Keratinocyte (primary cell): ENCODE measurements at regions not wholly inside any gene's neighbourhood (a gene's known extent, or its start where the extent isn't known, plus 50 kb on each side); places are given as distances from the start of the nearest gene placed in this dataset.

Experiments used
- DNase-seq: peaks from one replicate; pipeline ENCODE4 v3.0.0-alpha.2; 2011; ENCODE audit warnings: low read depth, missing footprints, low spot score
- FAIRE-seq: peaks from 2 replicates; lab custom pipeline; 2011; peaks lifted over from hg19 to GRCh38; lab: Jason Lieb, UNC
- H2AFZ ChIP-seq: 2 replicates; pipeline ENCODE4 v1.6.0; 2012; ENCODE audit warnings: low read length, control low read depth, inconsistent platforms; ENCODE audit not compliant: control insufficient read depth
- H3K27ac ChIP-seq: 2 replicates; pipeline ENCODE4 v1.5.1; 2011; ENCODE audit warnings: low read length; ENCODE audit not compliant: control insufficient read depth, insufficient read depth
- H3K27me3 ChIP-seq: 3 replicates; pipeline ENCODE4 v1.6.0; 2011; ENCODE audit warnings: low read length; ENCODE audit not compliant: control insufficient read depth, insufficient read depth; ENCODE audit errors: extremely low read depth
- H3K36me3 ChIP-seq, 2 experiments: 2 replicates in 1 of 2; 3 replicates in 1 of 2; pipeline ENCODE4 v1.5.1; 2011; ENCODE audit warnings: low read length in 2 of 2, mild to moderate bottlenecking in 1 of 2; ENCODE audit not compliant: control insufficient read depth in 2 of 2, insufficient read depth in 2 of 2; ENCODE audit errors: extremely low read depth in 1 of 2
- H3K4me1 ChIP-seq: 3 replicates; pipeline ENCODE4 v1.5.1; 2011; ENCODE audit warnings: low read length; ENCODE audit not compliant: control insufficient read depth, insufficient read depth; ENCODE audit errors: extremely low read depth
- H3K4me2 ChIP-seq: 3 replicates; pipeline ENCODE4 v1.6.0; 2011; ENCODE audit warnings: low read depth, low read length; ENCODE audit not compliant: control insufficient read depth, insufficient read depth; ENCODE audit errors: extremely low read depth
- H3K4me3 ChIP-seq, 3 experiments: fragments of 200-600 bp in 1 of 3; sonication (generic) in 1 of 3; 2 replicates in 2 of 3; 3 replicates in 1 of 3; pipeline ENCODE4 v1.5.1; 2011 to 2016; ENCODE audit warnings: low read length in 3 of 3, mild to moderate bottlenecking in 3 of 3, control low read depth in 2 of 3, inconsistent platforms in 1 of 3, low read depth in 1 of 3, mixed read lengths in 1 of 3, mixed run types in 1 of 3, moderate library complexity in 1 of 3; ENCODE audit not compliant: control insufficient read depth in 2 of 3, insufficient read depth in 2 of 3; ENCODE audit errors: extremely low read depth in 1 of 3
- H3K79me2 ChIP-seq: 2 replicates; pipeline ENCODE4 v1.6.0; 2012; ENCODE audit warnings: low read length; ENCODE audit not compliant: control insufficient read depth, insufficient read depth
- H3K9ac ChIP-seq: 3 replicates; pipeline ENCODE4 v1.6.0; 2011; ENCODE audit warnings: low read length; ENCODE audit not compliant: control insufficient read depth, insufficient read depth; ENCODE audit errors: extremely low read depth
- H3K9me1 ChIP-seq: 3 replicates; pipeline ENCODE4 v1.6.0; 2011; ENCODE audit warnings: low read length; ENCODE audit not compliant: control insufficient read depth, insufficient read depth; ENCODE audit errors: extremely low read depth
- H3K9me3 ChIP-seq: 2 replicates; pipeline ENCODE4 v1.5.1; 2012; ENCODE audit warnings: low read depth, low read length; ENCODE audit not compliant: control insufficient read depth
- H4K20me1 ChIP-seq: 3 replicates; pipeline ENCODE4 v1.6.0; 2011; ENCODE audit warnings: low read length; ENCODE audit not compliant: control insufficient read depth, insufficient read depth; ENCODE audit errors: extremely low read depth
- CTCF ChIP-seq, 3 experiments: IDR thresholded peaks in 1 of 3; conservative IDR thresholded peaks in 1 of 3; optimal IDR thresholded peaks in 1 of 3; 2 replicates in 2 of 3; 3 replicates in 1 of 3; pipeline versions ENCODE3 to v1.5.1; 2011; ENCODE audit warnings: low read length in 3 of 3, mild to moderate bottlenecking in 3 of 3, moderate library complexity in 2 of 3, control low read depth in 1 of 3, inconsistent platforms in 1 of 3; ENCODE audit not compliant: insufficient read depth in 2 of 3; ENCODE audit errors: extremely low read depth in 1 of 3
- EZH2 ChIP-seq: IDR thresholded peaks from one replicate; pipeline ENCODE4 v1.6.1; 2012; ENCODE audit warnings: inconsistent platforms, mild to moderate bottlenecking, low read length, moderate library complexity
- dilution Hi-C: fragments of 300-500 bp; cut with MboI; formaldehyde crosslinking; loops from one replicate; pipeline ENCODE4 v1.7.0; 2020; ENCODE audit warnings: low sequenced_read_pairs; ENCODE audit not compliant: extremely low pct_ligation_motif_present

DNA sequence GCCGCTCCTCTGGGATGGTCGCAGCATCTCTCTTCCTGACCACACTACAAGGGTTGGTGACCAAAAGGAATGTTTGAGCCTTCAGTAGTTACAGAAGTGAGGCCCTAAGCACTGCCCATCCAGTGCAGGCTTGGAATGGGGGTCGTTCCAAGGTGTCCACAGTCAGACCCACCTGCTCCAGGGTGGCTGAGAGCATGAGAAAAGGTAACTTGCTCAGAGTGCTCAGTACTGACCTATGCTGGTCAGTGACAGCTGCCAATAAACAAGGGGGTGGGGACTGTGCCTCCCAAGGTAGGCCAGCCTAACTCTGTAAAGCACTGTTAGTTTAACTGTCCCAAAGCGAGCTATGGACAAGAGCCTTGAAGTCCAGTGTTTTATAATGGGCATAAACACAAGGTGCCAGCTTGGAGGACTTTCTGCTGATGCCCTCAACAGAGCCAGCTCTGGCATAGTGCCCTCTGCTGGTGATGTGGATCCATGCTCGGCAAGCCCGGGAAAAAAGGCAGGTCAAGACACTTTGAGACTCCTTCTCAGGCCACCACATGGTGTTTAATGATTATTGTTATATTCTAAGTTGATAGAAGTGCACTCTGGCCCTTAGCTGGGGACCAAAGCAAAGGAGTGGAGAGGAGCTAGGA, 78.1 kb upstream of the DNAH14 start:
- dilution Hi-C loops = no loop called here
- Histone ChIP-seq H3K79me2 (no peaks in the 10 kb centered on the region), H3K27me3 (no peaks in the 10 kb centered on the region), H3K9ac (no peak overlapping the region), H3K36me3 (no peaks in the 10 kb centered on the region), H3K4me1 (no peaks in the 10 kb centered on the region), H3K9me1 (no peaks in the 10 kb centered on the region), H4K20me1 (no peaks in the 10 kb centered on the region), H3K4me3 (no peak overlapping the region), H2AFZ (no peak overlapping the region), H3K4me2 (no peak overlapping the region), H3K27ac (no peak overlapping the region), H3K9me3 (no peaks in the 10 kb centered on the region)
- peak; percentile 77 to 87 (median 84) for TF ChIP-seq CTCF (optimal IDR thresholded peaks at IDR 0.05 in 1 of 3, IDR thresholded peaks at IDR 0.05 in 1 of 3, conservative IDR thresholded peaks at IDR 0.05 in 1 of 3; ENCODE audit: extremely low read depth in 1 of 3, insufficient read depth in 2 of 3, low read length in 3 of 3)
- no peak for TF ChIP-seq EZH2
- no peak for DNase-seq
- FAIRE-seq = no peak

GRCh38 chr1:224851848-224852261, 77.6 kb upstream of the DNAH14 start:
- H3K79me2 ChIP-seq = no peaks in the 10 kb centered on the region

More at GRCh38 chr1:224851848-224852261, 77.6 kb upstream of the DNAH14 start:
- dilution Hi-C loops = no loop called here
- TF ChIP-seq EZH2 = no peak
- peak in 1 of 3 experiments; percentile 2 for TF ChIP-seq CTCF (optimal IDR thresholded peaks at IDR 0.05 in 1 of 3, IDR thresholded peaks at IDR 0.05 in 1 of 3, conservative IDR thresholded peaks at IDR 0.05 in 1 of 3; ENCODE audit: extremely low read depth in 1 of 3, insufficient read depth in 2 of 3, low read length in 3 of 3)
- Histone ChIP-seq H3K9ac (no peak overlapping the region), H4K20me1 (no peaks in the 10 kb centered on the region), H3K9me3 (no peaks in the 10 kb centered on the region), H3K4me2 (no peak overlapping the region), H3K36me3 (no peaks in the 10 kb centered on the region), H3K9me1 (no peaks in the 10 kb centered on the region), H3K4me3 (no peak overlapping the region), H3K4me1 (no peaks in the 10 kb centered on the region), H3K27me3 (no peaks in the 10 kb centered on the region), H2AFZ (no peak overlapping the region), H3K27ac (no peak overlapping the region)
- FAIRE-seq (no peak), DNase-seq (no peak)
